ENCODE measurements at regions not wholly inside any gene's neighbourhood (a gene's known extent, or its start where the extent isn't known, plus 50 kb on each side); places are given as distances from the start of the nearest gene placed in this dataset.

GRCh38 chr1:115565353-115565752, 76.4 kb upstream of the VANGL1 start:
- H3K36me3 ChIP-seq, result no peaks in the 10 kb centered on the region
- peaks cover 0 to 16% (median 3%) of the 10 kb centered on the region in 4 donors for H3K9me3 ChIP-seq
- no peak for DNase-seq (ENCODE audit: low spot score in 2 of 2)
- 52 to 54% methylated on average over 3 of the region's 3 CpGs for WGBS, 2 donors
- no peak overlapping the region for H3K27ac ChIP-seq
- H3K4me3 ChIP-seq, result no peak overlapping the region
- H3K27me3 ChIP-seq, result no peaks in the 10 kb centered on the region
- no peak for TF ChIP-seq POLR2A (IDR thresholded peaks at IDR 0.05)
- TF ChIP-seq EP300 (IDR thresholded peaks at IDR 0.05), result no peak
- no peak for TF ChIP-seq CTCF (IDR thresholded peaks at IDR 0.05)
- peaks cover 0 to 6% (median 0%) of the 10 kb centered on the region in 4 donors for H3K4me1 ChIP-seq

GRCh38 chr1:115564201-115564600, 77.6 kb upstream of the VANGL1 start:
- Histone ChIP-seq H3K27ac (peak overlapping the region in 2 of 4 donors; percentile 12 to 51), H3K27me3 (no peaks in the 10 kb centered on the region), H3K4me1 (peaks cover 0 to 6% (median 0%) of the 10 kb centered on the region in 4 donors), H3K9me3 (peaks cover 0 to 16% (median 3%) of the 10 kb centered on the region in 4 donors), H3K36me3 (no peaks in the 10 kb centered on the region), H3K4me3 (peak overlapping the region in 2 of 4 donors; percentile 14 to 42)
- TF ChIP-seq CTCF (IDR thresholded peaks at IDR 0.05), result no peak
- no peak for TF ChIP-seq EP300 (IDR thresholded peaks at IDR 0.05)
- TF ChIP-seq POLR2A (IDR thresholded peaks at IDR 0.05), result no peak
- no peak for DNase-seq (ENCODE audit: low spot score in 2 of 2)
- 26 to 34% methylated on average over 25 of the region's 25 CpGs for WGBS, 2 donors

- 66% methylated on average over 7 of the region's 7 CpGs for WGBS, 2 donors
- Histone ChIP-seq H3K4me1 (peaks cover 0 to 4% (median 0%) of the 10 kb centered on the region in 4 donors), H3K36me3 (no peaks in the 10 kb centered on the region), H3K4me3 (no peak overlapping the region), H3K27me3 (no peaks in the 10 kb centered on the region), H3K27ac (no peak overlapping the region), H3K9me3 (no peaks in the 10 kb centered on the region)
- TF ChIP-seq CTCF (IDR thresholded peaks at IDR 0.05) (no peak), POLR2A (IDR thresholded peaks at IDR 0.05) (no peak), EP300 (IDR thresholded peaks at IDR 0.05) (no peak)
- DNase-seq (ENCODE audit: low spot score in 2 of 2), result no peak
Observed at GRCh38 chr1:115560027-115560426, 81.7 kb upstream of the VANGL1 start.

GRCh38 chr1:115558275-115558674, 83.5 kb upstream of the VANGL1 start:
- 92 to 95% methylated on average over 2 of the region's 2 CpGs for WGBS, 2 donors
- Histone ChIP-seq H3K4me1 (no peaks in the 10 kb centered on the region), H3K27ac (no peak overlapping the region), H3K36me3 (no peaks in the 10 kb centered on the region), H3K9me3 (no peaks in the 10 kb centered on the region), H3K27me3 (no peaks in the 10 kb centered on the region), H3K4me3 (no peak overlapping the region)
- no peak for DNase-seq (ENCODE audit: low spot score in 2 of 2)
- TF ChIP-seq POLR2A (IDR thresholded peaks at IDR 0.05) (no peak), CTCF (IDR thresholded peaks at IDR 0.05) (no peak), EP300 (IDR thresholded peaks at IDR 0.05) (no peak)

- no peak overlapping the region for H3K4me3 ChIP-seq
- H3K27ac ChIP-seq, result no peak overlapping the region
- H3K36me3 ChIP-seq, result no peaks in the 10 kb centered on the region
- TF ChIP-seq EP300 (IDR thresholded peaks at IDR 0.05) (no peak), POLR2A (IDR thresholded peaks at IDR 0.05) (no peak), CTCF (IDR thresholded peaks at IDR 0.05) (no peak)
- H3K27me3 ChIP-seq, result no peaks in the 10 kb centered on the region
- H3K9me3 ChIP-seq, result no peaks in the 10 kb centered on the region
- no peak for DNase-seq (ENCODE audit: low spot score in 2 of 2)
- no peaks in the 10 kb centered on the region for H3K4me1 ChIP-seq
- 44 to 92% methylated on average over 1 of the region's 1 CpG for WGBS, 2 donors
Observed at GRCh38 chr1:115557715-115558114, 84.1 kb upstream of the VANGL1 start.
